ENCODE measurements at regions not wholly inside any gene's neighbourhood (a gene's known extent, or its start where the extent isn't known, plus 50 kb on each side); places are given as distances from the start of the nearest gene placed in this dataset.

DNA sequence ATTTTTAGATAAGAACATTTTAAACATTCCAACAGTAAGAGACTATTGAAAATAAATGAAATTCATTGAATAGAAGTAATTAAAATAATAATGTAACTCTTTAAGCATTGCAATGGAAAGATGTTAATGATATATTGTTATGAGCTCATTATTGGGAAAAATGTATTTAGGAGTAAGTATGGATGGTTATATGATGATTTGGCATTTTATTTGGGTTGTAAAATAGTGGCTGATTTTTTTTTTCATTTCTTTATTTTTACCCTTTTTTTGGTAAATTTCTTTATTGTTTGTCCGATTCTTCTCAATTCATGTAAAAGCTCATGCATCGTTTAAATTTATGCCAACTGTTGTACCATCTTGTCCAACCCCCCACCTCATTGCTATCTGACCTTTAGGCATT, 539.9 kb downstream of the HS3ST4 start:
- ATAC-seq (no peak), DNase-seq (no peak)
- Histone ChIP-seq H3K4me1 (no peaks in the 10 kb centered on the region), H3K27ac (no peak overlapping the region), H3K4me3 (no peak overlapping the region), H3K9me3 (no peaks in the 10 kb centered on the region), H3K36me3 (no peaks in the 10 kb centered on the region), H3K27me3 (no peaks in the 10 kb centered on the region)
- TF ChIP-seq, protein P1, sequence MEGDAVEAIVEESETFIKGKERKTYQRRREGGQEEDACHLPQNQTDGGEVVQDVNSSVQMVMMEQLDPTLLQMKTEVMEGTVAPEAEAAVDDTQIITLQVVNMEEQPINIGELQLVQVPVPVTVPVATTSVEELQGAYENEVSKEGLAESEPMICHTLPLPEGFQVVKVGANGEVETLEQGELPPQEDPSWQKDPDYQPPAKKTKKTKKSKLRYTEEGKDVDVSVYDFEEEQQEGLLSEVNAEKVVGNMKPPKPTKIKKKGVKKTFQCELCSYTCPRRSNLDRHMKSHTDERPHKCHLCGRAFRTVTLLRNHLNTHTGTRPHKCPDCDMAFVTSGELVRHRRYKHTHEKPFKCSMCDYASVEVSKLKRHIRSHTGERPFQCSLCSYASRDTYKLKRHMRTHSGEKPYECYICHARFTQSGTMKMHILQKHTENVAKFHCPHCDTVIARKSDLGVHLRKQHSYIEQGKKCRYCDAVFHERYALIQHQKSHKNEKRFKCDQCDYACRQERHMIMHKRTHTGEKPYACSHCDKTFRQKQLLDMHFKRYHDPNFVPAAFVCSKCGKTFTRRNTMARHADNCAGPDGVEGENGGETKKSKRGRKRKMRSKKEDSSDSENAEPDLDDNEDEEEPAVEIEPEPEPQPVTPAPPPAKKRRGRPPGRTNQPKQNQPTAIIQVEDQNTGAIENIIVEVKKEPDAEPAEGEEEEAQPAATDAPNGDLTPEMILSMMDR (IDR thresholded peaks at IDR 0.05) = no peak
- intact Hi-C loops (cut with DNase I) = no loop called here

DNA sequence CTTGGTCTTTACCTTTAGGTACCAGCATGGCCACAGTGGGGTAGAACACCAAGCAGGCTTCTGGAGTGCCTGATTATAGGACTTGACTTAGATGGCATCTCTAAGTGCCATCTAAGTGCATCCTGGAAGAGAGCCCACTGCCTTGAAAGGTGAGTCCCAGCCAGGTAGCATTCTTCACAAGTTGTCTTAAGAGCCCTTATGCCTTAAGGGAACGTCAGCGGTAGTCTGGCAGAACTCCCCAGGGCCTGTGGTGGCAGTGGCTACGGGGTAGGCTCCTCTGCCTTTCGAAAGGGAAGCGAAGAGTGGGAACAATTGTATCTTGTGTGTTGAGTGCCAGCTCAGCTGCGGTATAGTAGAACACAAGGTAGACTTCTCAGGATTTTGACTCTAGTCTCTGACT, 549.0 kb downstream of the HS3ST4 start:
- Histone ChIP-seq H3K9me3 (peaks cover 15% of the 10 kb centered on the region), H3K27me3 (no peaks in the 10 kb centered on the region), H3K36me3 (no peaks in the 10 kb centered on the region), H3K4me3 (no peak overlapping the region), H3K27ac (no peak overlapping the region), H3K4me1 (no peaks in the 10 kb centered on the region)
- peak; percentile 61 for DNase-seq
- peak; percentile 68 for ATAC-seq
- TF ChIP-seq, protein P1 (IDR thresholded peaks at IDR 0.05) = no peak
- intact Hi-C loops (cut with DNase I) = no loop called here

DNA sequence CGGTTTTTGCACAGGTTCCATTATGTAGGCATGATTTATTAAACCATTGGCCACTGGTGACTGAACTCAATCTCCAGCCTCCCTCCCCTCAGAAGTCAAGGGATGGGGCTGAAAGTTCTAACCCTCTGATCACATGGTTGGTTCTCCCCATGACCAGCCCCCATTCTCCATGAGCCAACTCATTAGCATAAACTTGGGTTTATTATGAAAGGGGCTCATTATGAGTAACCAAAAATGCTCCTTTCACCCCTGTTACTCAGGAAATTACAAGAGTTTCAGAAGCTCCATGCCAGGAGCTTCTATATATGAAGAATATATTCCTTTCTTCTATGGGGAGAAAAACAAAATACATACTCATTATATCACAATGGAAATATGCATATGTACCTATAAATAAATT, 555.3 kb downstream of the HS3ST4 start:
- H3K4me1 ChIP-seq = no peaks in the 10 kb centered on the region
- TF ChIP-seq, protein P1 (IDR thresholded peaks at IDR 0.05) = no peak
- DNase-seq (no peak), ATAC-seq (no peak)
- peaks cover 15% of the 10 kb centered on the region for H3K9me3 ChIP-seq
- no peak overlapping the region for H3K4me3 ChIP-seq
- no peak overlapping the region for H3K27ac ChIP-seq
- H3K27me3 ChIP-seq = no peaks in the 10 kb centered on the region
- intact Hi-C loops (cut with DNase I) = no loop called here
- no peaks in the 10 kb centered on the region for H3K36me3 ChIP-seq

GRCh38 chr16:26252598-26252997, 560.8 kb downstream of the HS3ST4 start:
- no peak overlapping the region for H3K27ac ChIP-seq
- intact Hi-C loops (cut with DNase I) = no loop called here
- ATAC-seq (no peak), DNase-seq (no peak)
- no peak overlapping the region for H3K4me3 ChIP-seq
- no peaks in the 10 kb centered on the region for H3K36me3 ChIP-seq
- H3K9me3 ChIP-seq = no peaks in the 10 kb centered on the region
- TF ChIP-seq, protein P1 (IDR thresholded peaks at IDR 0.05) = no peak
- no peaks in the 10 kb centered on the region for H3K4me1 ChIP-seq
- no peaks in the 10 kb centered on the region for H3K27me3 ChIP-seq

DNA sequence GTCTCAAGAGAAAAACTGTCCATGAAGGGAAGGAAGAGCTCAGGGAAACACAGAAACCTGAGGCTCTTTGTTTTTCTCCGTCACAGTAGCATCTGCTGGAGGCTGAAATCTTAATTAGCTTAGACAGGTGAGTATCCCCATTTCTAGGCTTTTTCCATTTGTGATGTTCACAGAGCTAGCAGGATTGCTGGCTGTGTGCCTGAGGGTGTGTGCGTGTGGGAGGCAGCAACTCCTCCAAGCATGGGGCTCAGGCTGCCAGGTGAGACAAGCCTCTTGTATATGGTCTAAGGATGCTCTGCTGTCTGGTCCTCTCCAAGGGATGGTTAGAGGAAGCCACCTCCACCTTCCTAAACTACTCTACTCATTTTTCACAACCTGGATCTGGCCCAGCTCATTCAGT, 569.9 kb downstream of the HS3ST4 start:
- no peaks in the 10 kb centered on the region for H3K27me3 ChIP-seq
- no peaks in the 10 kb centered on the region for H3K36me3 ChIP-seq
- no peak overlapping the region for H3K4me3 ChIP-seq
- H3K9me3 ChIP-seq = no peaks in the 10 kb centered on the region
- no peak for DNase-seq
- TF ChIP-seq, protein P1 (IDR thresholded peaks at IDR 0.05) = no peak
- ATAC-seq = no peak
- no peaks in the 10 kb centered on the region for H3K4me1 ChIP-seq
- no peak overlapping the region for H3K27ac ChIP-seq
- intact Hi-C loops (cut with DNase I) = no loop called here

GRCh38 chr16:26263406-26263805, 571.6 kb downstream of the HS3ST4 start:
- no peak for ATAC-seq
- no peaks in the 10 kb centered on the region for H3K9me3 ChIP-seq
- H3K4me3 ChIP-seq = no peak overlapping the region
- TF ChIP-seq, protein P1 (IDR thresholded peaks at IDR 0.05) = no peak
- H3K36me3 ChIP-seq = no peaks in the 10 kb centered on the region
- no peaks in the 10 kb centered on the region for H3K27me3 ChIP-seq
- no peak overlapping the region for H3K27ac ChIP-seq
- intact Hi-C loops (cut with DNase I) = no loop called here
- no peaks in the 10 kb centered on the region for H3K4me1 ChIP-seq
- no peak for DNase-seq

Data from upper lobe of right lung (tissue), 1 donor.